Vagina (tissue), 2 donors: ENCODE measurements at regions not wholly inside any gene's neighbourhood (a gene's known extent, or its start where the extent isn't known, plus 50 kb on each side); places are given as distances from the start of the nearest gene placed in this dataset.

Experiments
- POLR2AphosphoS5 ChIP-seq, 2 donors: sonication (generic); formaldehyde crosslinking; IDR thresholded peaks; one replicate each; pipeline ENCODE4 v1.9.0; 2017; ENCODE audit warnings: antibody characterized with exemption in 2 of 2, mild to moderate bottlenecking in 2 of 2, low read depth in 1 of 2; ENCODE audit not compliant: insufficient read depth in 1 of 2
- TF ChIP-seq, protein P1 (sequence below), 3 experiments: fragments of 450-650 bp in 2 of 3; fragments of 200-600 bp in 1 of 3; sonication (generic) in 1 of 3; IDR thresholded peaks; one replicate each; pipeline ENCODE4 v1.5.1; 2017 to 2019; ENCODE audit warnings: antibody characterized with exemption in 3 of 3, mild to moderate bottlenecking in 2 of 3, moderate library complexity in 2 of 3

DNA sequence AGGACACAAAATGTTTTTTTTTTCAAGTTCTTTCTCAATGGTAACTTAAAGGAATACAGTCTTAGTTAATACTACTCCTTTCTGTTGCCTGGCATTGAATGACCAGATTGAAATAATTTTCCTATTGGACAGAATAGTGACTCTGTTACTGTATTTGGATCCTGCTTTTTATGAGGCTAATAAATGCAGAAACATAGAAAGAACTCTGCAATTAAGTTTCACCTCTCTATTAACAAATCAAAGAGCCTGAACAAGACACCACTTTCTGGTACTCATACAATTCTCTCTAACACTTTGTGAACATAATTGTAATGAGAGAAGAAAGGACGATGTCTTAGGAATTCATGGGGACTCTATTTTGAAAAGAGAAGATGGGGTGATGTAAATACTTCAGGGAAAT lies 308.4 kb upstream of the ROBO2 start:
- TF ChIP-seq, protein P1, sequence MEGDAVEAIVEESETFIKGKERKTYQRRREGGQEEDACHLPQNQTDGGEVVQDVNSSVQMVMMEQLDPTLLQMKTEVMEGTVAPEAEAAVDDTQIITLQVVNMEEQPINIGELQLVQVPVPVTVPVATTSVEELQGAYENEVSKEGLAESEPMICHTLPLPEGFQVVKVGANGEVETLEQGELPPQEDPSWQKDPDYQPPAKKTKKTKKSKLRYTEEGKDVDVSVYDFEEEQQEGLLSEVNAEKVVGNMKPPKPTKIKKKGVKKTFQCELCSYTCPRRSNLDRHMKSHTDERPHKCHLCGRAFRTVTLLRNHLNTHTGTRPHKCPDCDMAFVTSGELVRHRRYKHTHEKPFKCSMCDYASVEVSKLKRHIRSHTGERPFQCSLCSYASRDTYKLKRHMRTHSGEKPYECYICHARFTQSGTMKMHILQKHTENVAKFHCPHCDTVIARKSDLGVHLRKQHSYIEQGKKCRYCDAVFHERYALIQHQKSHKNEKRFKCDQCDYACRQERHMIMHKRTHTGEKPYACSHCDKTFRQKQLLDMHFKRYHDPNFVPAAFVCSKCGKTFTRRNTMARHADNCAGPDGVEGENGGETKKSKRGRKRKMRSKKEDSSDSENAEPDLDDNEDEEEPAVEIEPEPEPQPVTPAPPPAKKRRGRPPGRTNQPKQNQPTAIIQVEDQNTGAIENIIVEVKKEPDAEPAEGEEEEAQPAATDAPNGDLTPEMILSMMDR (IDR thresholded peaks at IDR 0.05): no peak
- no peak for TF ChIP-seq POLR2AphosphoS5 (IDR thresholded peaks at IDR 0.05; ENCODE audit: insufficient read depth in 1 of 2, low read depth in 1 of 2)
